GM19025 (cell line): ENCODE measurements at regions not wholly inside any gene's neighbourhood (a gene's known extent, or its start where the extent isn't known, plus 50 kb on each side); places are given as distances from the start of the nearest gene placed in this dataset.

Experiments
- ATAC-seq: cut with Tn5 transposase; IDR thresholded peaks from one replicate; pipeline ENCODE4 v1.9.1; 2021; ENCODE audit warnings: mild to moderate bottlenecking, low read depth, moderate library complexity; ENCODE audit not compliant: unreplicated experiment

DNA sequence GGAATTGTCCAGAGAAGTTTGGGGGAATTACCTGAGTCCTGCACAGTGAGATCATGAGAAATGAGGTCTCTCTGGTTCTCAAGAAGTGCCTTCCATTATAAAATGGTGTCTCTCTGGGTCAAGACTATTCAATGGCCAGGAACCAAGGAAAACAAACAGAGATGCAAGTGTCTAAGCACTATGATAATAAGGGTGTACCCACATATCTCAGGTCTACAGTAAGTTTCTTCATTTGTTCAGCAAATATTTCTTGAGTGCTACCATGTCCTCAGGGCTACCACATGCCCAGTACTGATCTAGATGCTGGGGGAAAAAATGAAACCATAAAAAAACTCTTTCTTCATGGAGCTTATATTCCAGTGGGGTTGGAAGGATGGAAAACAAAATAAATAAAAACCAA is 170.0 kb downstream of the ACKR3 start:
- ATAC-seq = no peak

- no peak for ATAC-seq
Observed at GRCh38 chr2:236740506-236740905, 170.9 kb downstream of the ACKR3 start.

- no peak for ATAC-seq
Observed at GRCh38 chr2:236743039-236743920, 173.7 kb downstream of the ACKR3 start.

DNA sequence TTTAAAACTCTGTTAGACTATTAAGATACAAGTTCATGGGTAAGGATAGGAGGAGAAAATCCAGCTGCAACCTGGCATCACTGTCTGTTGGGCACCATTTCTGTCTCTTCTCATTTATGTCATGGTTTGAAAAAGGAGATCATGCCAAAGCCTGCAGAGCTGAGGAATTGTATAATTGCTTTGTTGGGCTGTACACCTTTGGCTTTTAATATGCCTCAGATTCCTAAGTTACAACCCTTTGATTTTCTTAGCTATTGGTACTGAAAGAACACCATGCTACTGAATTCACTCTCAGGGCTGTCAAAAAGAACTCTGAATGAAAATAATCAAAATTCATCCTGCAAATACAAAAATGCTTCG is 174.3 kb downstream of the ACKR3 start:
- no peak for ATAC-seq

- ATAC-seq = no peak
Observed at GRCh38 chr2:236744281-236744705, 174.7 kb downstream of the ACKR3 start.

GRCh38 chr2:236744716-236745115 is 175.1 kb downstream of the ACKR3 start:
- ATAC-seq = no peak

DNA sequence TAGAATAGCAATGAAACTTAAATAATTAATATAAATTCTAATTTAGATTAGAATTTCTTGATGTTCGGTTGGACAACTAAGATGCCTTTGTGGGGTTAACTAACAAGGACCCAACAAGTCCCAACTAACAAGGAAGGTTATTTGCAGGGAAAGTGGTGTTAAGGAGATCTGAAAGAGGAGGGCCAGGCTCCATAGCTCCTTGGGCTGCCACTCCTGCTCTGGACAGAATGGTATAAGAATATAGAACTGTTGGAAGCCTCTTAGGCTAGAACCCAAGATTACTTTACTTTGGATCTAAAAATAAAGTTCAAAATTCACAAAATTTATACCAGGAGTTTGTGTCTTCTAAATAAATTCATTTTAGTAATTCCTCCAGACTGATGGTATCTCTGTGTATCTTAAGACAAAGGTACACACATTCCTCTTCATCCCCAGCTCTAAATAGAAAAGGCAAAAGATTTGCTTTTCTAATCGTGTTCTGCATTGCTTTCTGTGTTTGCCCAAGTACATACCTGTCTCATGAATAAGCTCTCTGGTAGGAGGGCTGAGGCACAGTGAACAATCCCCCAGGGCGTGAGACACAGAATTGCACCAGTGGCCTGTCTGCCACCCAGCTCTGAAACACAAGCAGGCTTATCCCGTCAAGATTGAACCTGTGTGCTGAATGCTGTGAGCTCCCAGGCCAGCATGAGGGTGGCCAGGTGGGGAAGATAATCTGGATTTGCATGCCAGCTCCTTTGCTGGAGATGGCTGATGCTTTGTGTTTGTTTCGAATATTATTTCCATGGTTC is 176.0 kb downstream of the ACKR3 start:
- no peak for ATAC-seq

DNA sequence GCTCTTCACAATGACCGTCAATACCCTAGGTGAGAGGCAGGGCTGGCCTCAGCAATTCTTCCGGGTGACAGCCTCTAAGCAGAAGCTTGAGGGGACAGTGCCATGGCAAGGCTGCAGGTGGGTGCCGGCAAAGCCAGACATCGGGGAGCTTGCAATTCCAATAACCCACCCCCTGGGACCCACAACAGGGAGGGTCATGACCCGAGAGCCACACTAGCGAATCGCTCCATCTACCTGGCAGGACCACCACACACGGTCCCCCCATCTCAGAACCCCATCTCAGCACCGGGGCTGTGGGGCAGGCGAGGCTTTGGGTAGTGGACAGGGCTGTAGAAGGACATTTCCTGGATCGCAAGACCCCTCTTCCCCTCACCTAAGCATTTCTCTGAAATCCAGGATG is 177.2 kb downstream of the ACKR3 start:
- ATAC-seq = no peak

GRCh38 chr2:236747426-236747825 is 177.8 kb downstream of the ACKR3 start:
- ATAC-seq = no peak

- ATAC-seq = no peak
Observed at GRCh38 chr2:236747925-236748324, 178.3 kb downstream of the ACKR3 start.

GRCh38 chr2:236748385-236748784 is 178.8 kb downstream of the ACKR3 start:
- no peak for ATAC-seq

DNA sequence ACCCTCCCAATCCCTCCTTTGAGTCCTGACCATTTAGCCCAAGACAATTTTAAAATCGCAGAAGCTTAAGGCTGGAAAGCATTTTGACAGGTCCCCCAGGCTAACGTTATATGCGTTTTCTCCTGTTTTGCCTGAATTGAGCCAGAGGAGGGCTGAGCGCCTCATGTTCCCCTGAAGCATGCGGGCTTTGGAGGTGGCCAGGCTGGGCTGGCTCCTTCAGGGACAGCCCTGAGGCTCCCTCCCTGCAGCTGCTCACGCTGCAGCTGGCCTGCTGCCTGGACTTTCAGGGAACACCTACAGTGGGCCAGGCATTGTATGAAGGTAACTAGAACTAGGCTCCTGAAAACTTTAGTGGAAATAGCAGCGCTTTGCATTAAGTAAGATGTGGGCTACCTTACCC is 179.2 kb downstream of the ACKR3 start:
- ATAC-seq = no peak

- ATAC-seq = no peak
Observed at GRCh38 chr2:236749346-236749745, 179.7 kb downstream of the ACKR3 start.

- no peak for ATAC-seq
Observed at GRCh38 chr2:236752096-236752495, 182.5 kb downstream of the ACKR3 start.

DNA sequence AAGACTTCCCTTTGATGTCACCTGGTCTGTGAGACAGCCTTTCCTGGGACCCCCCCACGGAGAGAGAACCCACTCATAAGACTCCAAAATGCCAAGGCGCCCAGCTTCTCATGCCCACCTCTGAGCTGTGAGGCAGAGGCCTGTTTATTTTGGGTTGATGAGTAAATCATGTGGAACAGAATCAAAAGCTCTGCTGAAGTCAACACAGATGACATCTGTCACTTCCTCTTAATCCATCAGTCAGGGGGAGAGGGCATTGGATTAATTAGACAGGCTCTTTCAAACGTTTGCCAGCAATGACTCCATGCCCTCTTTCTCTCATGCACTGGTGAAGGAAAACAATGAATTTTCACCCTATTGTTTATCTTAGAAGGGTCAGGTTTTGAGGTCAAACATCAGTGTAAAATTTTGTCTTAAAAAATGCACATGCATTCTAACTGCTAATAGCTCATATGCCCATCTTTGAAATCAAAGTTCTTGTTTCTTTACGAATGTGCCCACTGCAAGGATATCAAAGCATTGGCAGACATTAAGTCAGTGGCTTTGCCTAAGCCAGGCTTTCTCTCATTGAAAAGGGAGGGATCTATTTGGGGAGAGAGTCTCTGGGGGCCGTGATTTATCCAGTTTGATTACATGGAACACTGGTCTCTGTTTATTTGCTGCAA is 184.1 kb downstream of the ACKR3 start:
- no peak for ATAC-seq

DNA sequence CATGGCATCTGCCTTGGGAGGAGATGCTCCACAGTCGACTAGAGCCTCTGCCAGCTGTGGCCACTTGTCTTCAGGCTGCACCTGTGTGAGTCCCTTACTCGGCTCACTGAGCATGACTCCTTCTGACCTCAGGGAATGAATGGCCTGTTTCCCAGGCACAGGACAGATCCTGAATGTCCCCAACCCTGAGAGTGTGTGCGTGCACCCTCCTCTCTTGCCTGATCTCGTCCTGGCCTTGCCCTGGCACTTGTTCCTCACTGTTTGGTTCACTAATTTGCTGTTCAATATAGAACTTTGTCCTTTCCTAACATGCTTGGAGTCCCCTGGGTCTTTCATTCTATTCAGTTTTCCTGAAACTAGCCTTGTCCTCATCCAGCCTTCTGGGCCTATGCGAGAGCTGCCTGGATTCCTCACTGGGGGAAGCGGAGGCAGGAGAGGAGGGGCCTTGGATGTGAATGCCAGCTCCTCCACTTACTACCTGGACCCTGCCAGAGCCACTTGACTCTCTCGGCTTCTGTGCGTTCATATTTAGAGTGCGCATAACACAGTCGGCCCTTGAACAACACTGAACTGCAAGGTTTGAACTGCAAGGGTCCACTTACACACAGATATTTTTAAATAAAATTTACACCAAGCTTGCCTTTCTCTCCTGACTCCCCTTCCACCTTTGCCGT is 184.8 kb downstream of the ACKR3 start:
- ATAC-seq = no peak

- no peak for ATAC-seq
Observed at GRCh38 chr2:236755278-236755840, 185.7 kb downstream of the ACKR3 start.

- no peak for ATAC-seq
Observed at GRCh38 chr2:236758406-236758805, 188.8 kb downstream of the ACKR3 start.

- no peak for ATAC-seq
Observed at GRCh38 chr2:236760246-236760645, 190.6 kb downstream of the ACKR3 start.

- ATAC-seq = no peak
Observed at GRCh38 chr2:236761358-236761757, 191.7 kb downstream of the ACKR3 start.
